ENCODE measurements at regions not wholly inside any gene's neighbourhood (a gene's known extent, or its start where the extent isn't known, plus 50 kb on each side); places are given as distances from the start of the nearest gene placed in this dataset.
"Not testable (repeated sequence)": the region's sequence is repeated elsewhere in the genome, so short reads cannot be mapped to it uniquely, and the experiment has no call there.

GRCh38 chr18:38525039-38525438 lies 959.4 kb upstream of the CELF4 start:
- WGBS, result 73% methylated on average over 4 of the region's 5 CpGs
- Histone ChIP-seq H3K27ac (ENCODE audit: low read depth, low read length) (no peak overlapping the region), H3K4me1 (ENCODE audit: insufficient read depth, low read length) (peaks cover 3% of the 10 kb centered on the region; the same call in 1 of the 2 replicates), H3K4me3 (ENCODE audit: low read length) (no peak overlapping the region), H3K27me3 (ENCODE audit: insufficient read depth, low read length) (no peaks in the 10 kb centered on the region), H3K9ac (ENCODE audit: low read depth, low read length) (no peak overlapping the region), H3K36me3 (ENCODE audit: insufficient read depth, low read length) (no peaks in the 10 kb centered on the region), H3K9me3 (ENCODE audit: insufficient read depth, low read depth, low read length) (no peaks in the 10 kb centered on the region)

GRCh38 chr18:38520786-38521185 lies 955.2 kb upstream of the CELF4 start:
- H3K9me3 ChIP-seq (ENCODE audit: insufficient read depth, low read depth, low read length), result no peaks in the 10 kb centered on the region
- no peaks in the 10 kb centered on the region for H3K27me3 ChIP-seq (ENCODE audit: insufficient read depth, low read length)
- H3K27ac ChIP-seq (ENCODE audit: low read depth, low read length), result no peak overlapping the region
- H3K36me3 ChIP-seq (ENCODE audit: insufficient read depth, low read length), result no peaks in the 10 kb centered on the region
- WGBS, result 96% methylated on average over 5 of the region's 5 CpGs
- H3K4me1 ChIP-seq (ENCODE audit: insufficient read depth, low read length), result peaks cover 9% of the 10 kb centered on the region; the same call in 1 of the 2 replicates
- no peak overlapping the region for H3K4me3 ChIP-seq (ENCODE audit: low read length)
- no peak overlapping the region for H3K9ac ChIP-seq (ENCODE audit: low read depth, low read length)

- no peaks in the 10 kb centered on the region for H3K9me3 ChIP-seq (ENCODE audit: insufficient read depth, low read depth, low read length)
- no peaks in the 10 kb centered on the region for H3K36me3 ChIP-seq (ENCODE audit: insufficient read depth, low read length)
- no CpG with 5 or more reads among the region's 1 CpG for WGBS
- H3K27me3 ChIP-seq (ENCODE audit: insufficient read depth, low read length), result no peaks in the 10 kb centered on the region
- no peaks in the 10 kb centered on the region for H3K4me1 ChIP-seq (ENCODE audit: insufficient read depth, low read length)
- H3K9ac ChIP-seq (ENCODE audit: low read depth, low read length), result no peak overlapping the region
- no peak overlapping the region for H3K27ac ChIP-seq (ENCODE audit: low read depth, low read length)
- H3K4me3 ChIP-seq (ENCODE audit: low read length), result no peak overlapping the region
Observed at GRCh38 chr18:38502539-38502938, 936.9 kb upstream of the CELF4 start.

DNA sequence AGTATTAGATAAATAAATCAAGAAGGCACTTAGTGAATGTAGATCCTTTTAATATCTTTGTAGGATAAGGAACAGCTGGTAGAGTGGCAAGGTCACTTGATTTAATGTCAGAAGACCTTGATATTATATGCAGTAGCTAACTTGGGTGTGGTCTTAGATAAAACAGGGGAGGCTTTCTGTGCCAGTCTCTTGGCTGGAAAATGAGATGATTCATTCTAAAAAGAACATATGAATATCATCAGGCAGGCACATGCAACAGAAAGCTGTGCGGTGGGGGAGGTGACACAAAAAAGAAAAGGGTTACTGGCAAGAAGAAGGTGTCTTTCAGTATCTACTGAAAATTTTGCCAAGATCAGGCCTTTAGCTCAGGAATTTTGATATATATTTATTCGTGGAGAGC lies 931.7 kb upstream of the CELF4 start:
- Histone ChIP-seq H3K27me3 (ENCODE audit: insufficient read depth, low read length) (no peaks in the 10 kb centered on the region), H3K36me3 (ENCODE audit: insufficient read depth, low read length) (no peaks in the 10 kb centered on the region), H3K9me3 (ENCODE audit: insufficient read depth, low read depth, low read length) (no peaks in the 10 kb centered on the region), H3K4me1 (ENCODE audit: insufficient read depth, low read length) (no peaks in the 10 kb centered on the region), H3K27ac (ENCODE audit: low read depth, low read length) (no peak overlapping the region), H3K4me3 (ENCODE audit: low read length) (no peak overlapping the region), H3K9ac (ENCODE audit: low read depth, low read length) (no peak overlapping the region)
- WGBS, result 36% methylated on average over 1 of the region's 2 CpGs

DNA sequence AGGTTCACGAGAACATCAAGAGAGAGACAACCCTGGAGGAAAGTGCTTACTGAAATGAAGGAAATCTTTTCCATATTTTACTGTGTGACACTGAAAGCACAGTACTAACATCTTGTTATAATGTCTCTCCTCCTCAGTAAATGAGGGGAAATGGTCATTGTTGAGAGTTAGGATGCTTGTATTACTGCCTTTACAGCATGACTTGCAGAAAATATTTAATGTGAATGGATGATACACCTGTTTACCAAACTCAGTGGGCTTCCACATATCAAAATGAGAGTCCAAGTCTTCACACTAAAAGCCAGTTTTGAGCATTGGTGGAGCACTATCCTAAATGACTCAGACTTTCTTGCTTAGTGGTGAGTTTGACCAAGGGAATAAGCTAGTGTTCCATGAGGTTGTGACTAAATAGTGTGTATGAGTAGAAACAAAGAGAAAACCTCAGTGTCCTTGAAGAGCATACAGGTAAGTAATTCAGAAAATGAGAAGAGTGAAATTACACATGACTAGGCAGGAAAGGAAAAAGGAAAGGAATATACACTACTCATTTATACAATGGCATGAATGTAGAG lies 930.7 kb upstream of the CELF4 start:
- H3K4me1 ChIP-seq (ENCODE audit: insufficient read depth, low read length), result no peaks in the 10 kb centered on the region
- no peak overlapping the region for H3K9ac ChIP-seq (ENCODE audit: low read depth, low read length)
- H3K9me3 ChIP-seq (ENCODE audit: insufficient read depth, low read depth, low read length), result no peaks in the 10 kb centered on the region
- 89% methylated on average over 1 of the region's 1 CpG for WGBS
- H3K4me3 ChIP-seq (ENCODE audit: low read length), result no peak overlapping the region
- no peaks in the 10 kb centered on the region for H3K36me3 ChIP-seq (ENCODE audit: insufficient read depth, low read length)
- no peak overlapping the region for H3K27ac ChIP-seq (ENCODE audit: low read depth, low read length)
- H3K27me3 ChIP-seq (ENCODE audit: insufficient read depth, low read length), result no peaks in the 10 kb centered on the region

DNA sequence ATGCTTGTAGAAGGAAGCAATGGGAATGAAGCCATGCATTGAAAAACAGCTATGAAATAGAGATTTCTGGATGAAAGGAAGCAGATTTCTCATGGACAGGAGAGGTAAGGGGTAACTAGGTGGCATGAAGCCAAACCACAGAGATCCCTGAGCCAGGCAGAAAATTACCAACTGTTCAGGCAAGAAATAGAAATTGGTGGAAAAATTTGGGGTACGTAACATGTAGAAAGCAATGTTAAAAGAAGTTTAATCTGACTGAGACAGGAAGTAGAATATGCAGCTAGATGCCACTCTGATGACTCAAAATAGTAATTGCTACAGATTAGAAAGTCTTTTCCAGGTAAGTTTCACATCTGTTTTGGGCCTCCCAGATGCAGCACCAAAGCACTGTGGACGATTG lies 928.5 kb upstream of the CELF4 start:
- H3K36me3 ChIP-seq (ENCODE audit: insufficient read depth, low read length), result no peaks in the 10 kb centered on the region
- 45% methylated on average over 2 of the region's 2 CpGs for WGBS
- no peaks in the 10 kb centered on the region for H3K9me3 ChIP-seq (ENCODE audit: insufficient read depth, low read depth, low read length)
- H3K27ac ChIP-seq (ENCODE audit: low read depth, low read length), result no peak overlapping the region
- H3K4me1 ChIP-seq (ENCODE audit: insufficient read depth, low read length), result peaks cover 9% of the 10 kb centered on the region
- H3K27me3 ChIP-seq (ENCODE audit: insufficient read depth, low read length), result no peaks in the 10 kb centered on the region
- H3K9ac ChIP-seq (ENCODE audit: low read depth, low read length), result no peak overlapping the region
- H3K4me3 ChIP-seq (ENCODE audit: low read length), result no peak overlapping the region

DNA sequence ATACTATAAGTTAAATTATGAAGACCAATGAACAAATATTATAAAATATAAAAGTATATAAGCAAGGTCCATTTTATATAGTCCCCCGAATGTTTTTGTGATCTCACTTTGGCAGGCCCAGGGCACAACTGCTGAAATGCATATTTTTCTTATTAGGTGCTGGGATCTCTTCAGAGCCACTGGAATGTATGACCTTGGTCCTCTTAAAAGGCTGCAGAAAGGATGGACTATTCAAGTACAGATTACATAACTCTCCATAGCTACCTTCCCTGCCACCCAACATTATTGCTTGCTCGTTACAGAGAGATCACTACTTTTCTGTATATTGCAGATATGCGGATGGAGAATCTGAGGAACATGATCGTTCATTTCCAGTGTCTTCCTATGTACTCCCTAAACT lies 925.6 kb upstream of the CELF4 start:
- no peak overlapping the region for H3K27ac ChIP-seq (ENCODE audit: low read depth, low read length)
- no peaks in the 10 kb centered on the region for H3K27me3 ChIP-seq (ENCODE audit: insufficient read depth, low read length)
- no peak overlapping the region for H3K4me3 ChIP-seq (ENCODE audit: low read length)
- no peaks in the 10 kb centered on the region for H3K9me3 ChIP-seq (ENCODE audit: insufficient read depth, low read depth, low read length)
- no peak overlapping the region for H3K9ac ChIP-seq (ENCODE audit: low read depth, low read length)
- no peaks in the 10 kb centered on the region for H3K36me3 ChIP-seq (ENCODE audit: insufficient read depth, low read length)
- 97% methylated on average over 4 of the region's 4 CpGs for WGBS
- H3K4me1 ChIP-seq (ENCODE audit: insufficient read depth, low read length), result peaks cover 18% of the 10 kb centered on the region

DNA sequence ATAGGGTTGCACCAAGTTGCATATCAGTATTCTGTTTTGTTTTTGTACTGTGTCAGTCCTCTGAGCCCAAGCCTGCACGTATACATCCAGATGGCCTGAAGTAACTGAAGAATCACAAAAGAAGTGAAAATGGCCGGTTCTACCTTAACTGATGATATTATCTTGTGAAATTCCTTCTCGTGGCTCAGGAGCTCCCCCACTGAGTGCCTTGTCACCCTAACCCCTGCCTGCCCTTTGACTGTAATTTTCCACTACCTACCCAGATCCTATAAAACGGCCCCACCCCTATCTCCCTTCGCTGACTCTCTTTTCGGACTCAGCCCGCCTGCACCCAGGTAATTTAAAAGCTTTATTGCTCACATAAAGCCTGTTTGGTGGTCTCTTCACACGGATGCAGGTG lies 924.1 kb upstream of the CELF4 start:
- not testable (repeated sequence) for H3K36me3 ChIP-seq (ENCODE audit: insufficient read depth, low read length); H3K9ac ChIP-seq (ENCODE audit: low read depth, low read length); H3K27ac ChIP-seq (ENCODE audit: low read depth, low read length); H3K27me3 ChIP-seq (ENCODE audit: insufficient read depth, low read length); H3K4me3 ChIP-seq (ENCODE audit: low read length); H3K9me3 ChIP-seq (ENCODE audit: insufficient read depth, low read depth, low read length)
- peaks cover 18% of the 10 kb centered on the region for H3K4me1 ChIP-seq (ENCODE audit: insufficient read depth, low read length)
- whole genome bisulfite sequencing, result 80% methylated on average over 8 of the region's 8 CpGs

DNA sequence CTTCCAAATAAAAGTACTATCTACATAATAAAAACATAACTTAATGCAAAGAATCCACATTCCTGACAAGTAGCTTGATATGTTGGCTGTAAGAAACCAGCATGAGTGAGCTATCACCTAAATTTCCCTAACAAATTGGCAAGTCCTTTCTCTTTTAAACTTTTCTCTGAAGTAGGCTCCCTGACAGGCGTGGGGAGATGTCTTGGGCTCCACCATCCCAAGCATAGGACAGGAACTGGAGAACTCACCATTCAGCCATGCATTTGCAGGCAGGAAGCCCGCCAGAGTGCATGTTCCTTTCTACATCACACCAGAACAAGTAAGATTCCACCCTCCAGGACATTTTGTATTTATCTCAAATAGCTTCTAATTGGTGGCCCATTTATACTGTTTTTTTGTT lies 921.9 kb upstream of the CELF4 start:
- Histone ChIP-seq H3K4me3 (ENCODE audit: low read length) (no peak overlapping the region), H3K27me3 (ENCODE audit: insufficient read depth, low read length) (no peaks in the 10 kb centered on the region), H3K9me3 (ENCODE audit: insufficient read depth, low read depth, low read length) (no peaks in the 10 kb centered on the region), H3K9ac (ENCODE audit: low read depth, low read length) (no peak overlapping the region), H3K4me1 (ENCODE audit: insufficient read depth, low read length) (peaks cover 18% of the 10 kb centered on the region), H3K27ac (ENCODE audit: low read depth, low read length) (no peak overlapping the region), H3K36me3 (ENCODE audit: insufficient read depth, low read length) (no peaks in the 10 kb centered on the region)
- WGBS, result 83% methylated on average over 2 of the region's 2 CpGs

- 0 out of 2 replicates have a peak, but pooled peaks cover 4% of the 10 kb centered on the region for H3K9me3 ChIP-seq (ENCODE audit: insufficient read depth, low read depth, low read length)
- H3K36me3 ChIP-seq (ENCODE audit: insufficient read depth, low read length), result no peaks in the 10 kb centered on the region
- H3K4me1 ChIP-seq (ENCODE audit: insufficient read depth, low read length), result peaks cover 10% of the 10 kb centered on the region; the same call in 1 of the 2 replicates
- H3K4me3 ChIP-seq (ENCODE audit: low read length), result no peak overlapping the region
- 97% methylated on average over 3 of the region's 5 CpGs for WGBS
- H3K27me3 ChIP-seq (ENCODE audit: insufficient read depth, low read length), result no peaks in the 10 kb centered on the region
- no peak overlapping the region for H3K27ac ChIP-seq (ENCODE audit: low read depth, low read length)
- no peak overlapping the region for H3K9ac ChIP-seq (ENCODE audit: low read depth, low read length)
Observed at GRCh38 chr18:38483326-38483725, 917.7 kb upstream of the CELF4 start.

DNA sequence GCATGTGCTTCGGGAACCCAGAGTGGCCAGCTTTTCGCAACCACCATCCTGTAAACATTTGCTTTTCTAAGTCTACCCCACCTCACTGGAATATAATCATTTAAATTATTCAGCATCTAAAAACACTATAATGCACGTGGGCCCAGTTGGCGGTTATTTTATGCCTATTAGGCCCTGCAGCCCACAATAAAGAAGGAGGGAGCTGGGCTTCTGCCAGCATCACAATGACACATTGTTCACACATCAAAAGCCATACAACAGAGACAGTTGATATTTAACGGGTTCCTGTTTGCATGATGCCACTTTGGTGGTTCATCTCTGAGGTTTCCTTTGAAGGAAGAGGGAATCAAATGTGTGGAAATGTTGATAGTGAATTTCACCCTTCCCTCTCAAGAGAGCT lies 916.0 kb upstream of the CELF4 start:
- H3K27ac ChIP-seq (ENCODE audit: low read depth, low read length), result no peak overlapping the region
- 0 out of 2 replicates have a peak, but pooled peaks cover 4% of the 10 kb centered on the region for H3K9me3 ChIP-seq (ENCODE audit: insufficient read depth, low read depth, low read length)
- no peaks in the 10 kb centered on the region for H3K36me3 ChIP-seq (ENCODE audit: insufficient read depth, low read length)
- no peaks in the 10 kb centered on the region for H3K4me1 ChIP-seq (ENCODE audit: insufficient read depth, low read length)
- no peak overlapping the region for H3K9ac ChIP-seq (ENCODE audit: low read depth, low read length)
- H3K4me3 ChIP-seq (ENCODE audit: low read length), result no peak overlapping the region
- H3K27me3 ChIP-seq (ENCODE audit: insufficient read depth, low read length), result no peaks in the 10 kb centered on the region
- 85% methylated on average over 5 of the region's 5 CpGs for whole genome bisulfite sequencing

DNA sequence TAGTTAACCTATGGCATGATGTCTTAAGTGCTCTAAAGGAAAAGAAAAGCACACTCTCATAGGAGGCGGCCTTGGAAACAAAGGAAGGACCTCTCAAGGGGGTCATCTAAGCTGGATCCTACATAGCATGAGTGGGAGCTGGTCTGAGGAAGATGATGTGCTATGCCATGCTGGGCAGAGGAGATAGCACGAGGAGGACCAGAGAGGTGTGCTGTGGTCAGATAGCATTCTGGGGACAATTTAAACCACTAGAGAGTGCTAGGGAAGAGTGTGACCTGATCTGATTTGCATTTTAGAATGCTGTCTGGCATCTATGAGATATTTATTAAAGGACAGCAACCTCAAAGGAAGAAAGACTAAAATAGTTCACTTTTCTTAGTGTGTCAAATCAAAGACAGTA lies 910.1 kb upstream of the CELF4 start:
- Histone ChIP-seq H3K36me3 (ENCODE audit: insufficient read depth, low read length) (no peaks in the 10 kb centered on the region), H3K9ac (ENCODE audit: low read depth, low read length) (no peak overlapping the region), H3K27me3 (ENCODE audit: insufficient read depth, low read length) (no peaks in the 10 kb centered on the region), H3K9me3 (ENCODE audit: insufficient read depth, low read depth, low read length) (0 out of 2 replicates have a peak, but pooled peaks cover 4% of the 10 kb centered on the region), H3K27ac (ENCODE audit: low read depth, low read length) (no peak overlapping the region), H3K4me3 (ENCODE audit: low read length) (no peak overlapping the region), H3K4me1 (ENCODE audit: insufficient read depth, low read length) (no peaks in the 10 kb centered on the region)
- 92% methylated on average over 2 of the region's 2 CpGs for WGBS
